ENCODE measurements at regions not wholly inside any gene's neighbourhood (a gene's known extent, or its start where the extent isn't known, plus 50 kb on each side); places are given as distances from the start of the nearest gene placed in this dataset.
"Not testable (repeated sequence)": the region's sequence is repeated elsewhere in the genome, so short reads cannot be mapped to it uniquely, and the experiment has no call there.

DNA sequence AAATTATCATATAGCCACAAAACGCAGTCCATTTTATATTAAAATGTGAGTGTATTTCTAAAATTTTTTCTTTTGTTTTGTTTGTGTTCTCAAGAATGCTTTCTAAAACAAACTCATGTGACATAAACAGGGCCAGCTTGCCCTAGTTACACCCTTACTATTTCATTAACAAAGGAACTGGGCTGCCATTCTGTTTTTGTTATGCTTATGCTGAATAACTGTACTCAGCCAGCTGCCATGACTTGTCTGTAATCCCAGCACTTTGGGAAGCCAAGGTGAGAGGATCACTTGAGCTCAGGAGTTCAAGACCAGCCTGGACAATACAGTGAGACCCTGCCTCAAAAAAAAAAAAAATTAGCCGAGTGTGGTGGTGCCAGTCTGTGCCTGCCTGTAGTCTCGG, 66.0 kb upstream of the TMED7 start:
- not testable (repeated sequence) for DNase-seq (ENCODE audit: low read depth)

DNA sequence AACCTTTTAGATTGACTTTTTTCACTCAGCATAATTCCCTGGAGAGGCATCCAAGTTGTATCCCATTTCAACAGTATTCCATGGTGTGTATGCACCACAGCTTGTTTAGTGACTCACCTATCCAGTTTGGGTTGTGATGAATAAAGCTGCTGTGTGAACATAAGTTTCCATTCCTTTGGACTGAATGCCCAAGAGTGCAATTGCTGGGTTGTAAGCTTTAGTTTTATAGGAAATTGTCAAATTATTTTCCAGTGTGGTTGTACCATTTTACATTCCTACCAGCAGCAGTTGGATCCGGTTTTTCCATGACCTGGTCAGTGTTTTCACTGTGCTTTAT, 60.9 kb upstream of the TMED7 start:
- peak; percentile 10 for DNase-seq (ENCODE audit: low read depth)

DNA sequence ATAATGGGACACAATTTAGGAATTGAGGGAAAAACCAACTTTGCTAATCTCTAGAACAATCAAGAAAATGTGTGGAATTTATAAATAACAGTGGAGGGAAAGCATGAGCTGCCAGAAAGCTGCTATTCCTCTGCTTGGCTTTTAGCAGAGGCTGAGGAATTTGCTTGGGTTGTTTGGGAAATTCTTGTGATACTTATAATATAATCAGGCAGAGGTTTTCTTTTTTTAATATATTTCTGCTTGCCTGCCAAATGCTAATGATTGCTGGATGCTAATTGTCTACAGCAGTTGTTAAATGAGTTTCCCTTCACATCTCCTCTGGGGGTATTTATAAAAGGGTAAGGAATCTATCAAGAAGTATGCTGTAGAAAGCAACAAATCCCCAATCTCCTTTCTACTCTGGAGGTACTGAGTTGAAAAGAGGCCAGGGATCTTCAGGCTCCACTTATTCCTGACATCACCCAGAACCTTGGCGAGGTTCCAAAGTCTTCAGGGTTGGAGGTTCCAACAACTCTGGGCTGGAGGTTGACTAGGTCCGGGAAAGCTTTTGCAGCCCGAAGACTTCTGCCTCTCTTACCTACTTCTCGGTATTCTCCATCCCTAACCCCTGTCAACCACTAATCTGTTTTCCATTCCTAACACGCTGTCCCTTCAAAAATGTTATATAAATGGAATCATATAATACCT, 60.4 kb upstream of the TMED7 start:
- peak; percentile 19 for DNase-seq (ENCODE audit: low read depth)

DNA sequence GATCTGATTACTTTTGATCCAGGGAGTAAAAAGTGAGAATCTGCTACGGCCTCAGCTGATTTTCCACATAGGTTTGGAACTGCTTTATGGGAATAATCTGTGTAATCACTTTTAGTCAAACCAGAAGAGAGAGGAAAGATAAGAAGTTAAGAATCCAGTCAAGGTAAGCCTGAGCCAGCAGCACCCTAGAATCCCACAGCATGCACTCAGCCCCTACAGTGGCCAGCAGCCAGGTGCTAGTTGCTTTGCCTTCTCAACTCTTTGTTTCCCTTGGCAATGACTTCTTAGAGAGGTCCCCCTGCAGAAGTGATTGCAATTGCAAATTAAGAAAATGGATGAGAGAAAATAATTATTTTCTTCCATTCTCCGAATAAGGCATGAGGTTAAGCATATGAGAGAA, 59.7 kb upstream of the TMED7 start:
- DNase-seq (ENCODE audit: low read depth): no peak

DNA sequence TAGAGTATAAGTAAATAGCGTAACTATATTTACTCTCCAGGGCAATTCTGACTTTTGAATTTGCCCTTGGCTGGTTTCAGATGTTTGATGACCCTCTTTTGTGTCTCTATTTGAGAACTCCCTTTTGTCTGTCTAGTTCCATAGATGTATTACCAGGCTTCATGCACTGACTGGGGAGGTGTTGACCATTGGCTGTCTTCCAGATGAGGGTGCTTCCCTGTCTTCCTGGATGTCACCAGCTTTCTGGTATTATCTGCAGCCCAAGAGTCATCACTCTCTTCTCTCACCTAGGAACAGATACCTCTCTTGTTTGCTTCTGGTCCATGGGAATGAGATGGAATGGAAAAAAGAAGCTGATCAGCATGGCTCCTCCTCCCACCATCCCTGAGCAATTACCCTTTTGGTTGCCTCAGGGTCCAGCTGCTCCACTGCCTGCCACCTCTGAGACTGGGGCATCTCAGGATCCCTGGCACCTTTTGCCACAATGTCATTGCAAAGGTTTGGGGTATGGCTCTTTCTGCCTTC, 58.7 kb upstream of the TMED7 start:
- no peak for DNase-seq (ENCODE audit: low read depth)

DNA sequence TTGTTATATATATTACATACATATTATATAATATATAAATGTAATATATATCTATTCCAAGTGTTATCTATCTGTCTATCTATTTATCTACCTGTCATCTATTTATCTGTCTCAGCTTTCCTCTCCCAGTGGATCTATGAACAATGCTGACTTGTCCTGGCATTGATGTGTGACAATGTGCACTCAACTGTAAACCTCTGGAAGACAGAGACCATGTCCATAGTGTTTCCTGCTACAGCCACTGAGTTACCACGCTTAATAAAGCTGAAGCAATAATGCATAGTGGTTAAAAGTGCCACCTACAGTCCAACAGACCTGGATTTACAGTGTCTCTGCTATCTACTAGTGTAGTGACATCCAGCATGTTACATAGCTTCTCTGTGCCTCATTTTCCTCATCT, 57.2 kb upstream of the TMED7 start:
- DNase-seq (ENCODE audit: low read depth): no peak
